Suprapubic skin (tissue), 4 donors: ENCODE measurements at regions not wholly inside any gene's neighbourhood (a gene's known extent, or its start where the extent isn't known, plus 50 kb on each side); places are given as distances from the start of the nearest gene placed in this dataset.

Source experiments
- DNase-seq, 2 donors: peaks; one replicate each; pipeline ENCODE4 v3.0.0-alpha.2; 2019; ENCODE audit warnings: low spot score in 2 of 2
- H3K27ac ChIP-seq: fragments of 200-600 bp; sonication (generic); one replicate; pipeline ENCODE4 v1.5.1; 2019
- H3K27me3 ChIP-seq: fragments of 200-600 bp; sonication (generic); one replicate; pipeline ENCODE4 v1.5.1; 2019
- H3K36me3 ChIP-seq: fragments of 200-600 bp; sonication (generic); one replicate; pipeline ENCODE4 v1.5.1; 2019
- H3K4me1 ChIP-seq: fragments of 200-600 bp; sonication (generic); one replicate; pipeline ENCODE4 v1.5.1; 2019
- H3K4me3 ChIP-seq: fragments of 200-600 bp; sonication (generic); one replicate; pipeline ENCODE4 v1.5.1; 2019; ENCODE audit warnings: mild to moderate bottlenecking
- H3K9me3 ChIP-seq: fragments of 200-600 bp; sonication (generic); one replicate; pipeline ENCODE4 v1.5.1; 2019
- EP300 ChIP-seq: sonication (generic); formaldehyde crosslinking; IDR thresholded peaks from one replicate; pipeline ENCODE4 v1.6.1; 2017; ENCODE audit warnings: antibody characterized with exemption
- POLR2A ChIP-seq, 2 donors: fragments of 450-650 bp; IDR thresholded peaks; one replicate each; pipeline ENCODE4 v1.6.1; 2017; ENCODE audit warnings: antibody characterized with exemption in 2 of 2, mild to moderate bottlenecking in 2 of 2, moderate library complexity in 2 of 2
- POLR2AphosphoS5 ChIP-seq, 3 donors: sonication (generic); formaldehyde crosslinking; IDR thresholded peaks; one replicate each; pipeline ENCODE4 v1.6.1; 2017; ENCODE audit warnings: antibody characterized with exemption in 3 of 3
- WGBS: methylation state at CpG from one replicate; pipeline ENCODE4 v1.1.5; 2018; 5-methylcytosine and 5-hydroxymethylcytosine counted together
- TF ChIP-seq, protein P1 (sequence below), 2 donors: fragments of 200-600 bp in 1 of 2; fragments of 450-650 bp in 1 of 2; sonication (generic) in 1 of 2; IDR thresholded peaks; one replicate each; pipeline ENCODE4 v1.5.1; 2016 to 2019; ENCODE audit warnings: antibody characterized with exemption in 2 of 2, mild to moderate bottlenecking in 1 of 2, moderate library complexity in 1 of 2

GRCh38 chr12:66903782-66904396, 225.0 kb upstream of the GRIP1 start:
- 5% methylated on average over 1 of the region's 1 CpG for WGBS
- TF ChIP-seq EP300 (no peak), POLR2A (IDR thresholded peaks at IDR 0.05) (no peak), POLR2AphosphoS5 (IDR thresholded peaks at IDR 0.05) (no peak)
- TF ChIP-seq, protein P1, sequence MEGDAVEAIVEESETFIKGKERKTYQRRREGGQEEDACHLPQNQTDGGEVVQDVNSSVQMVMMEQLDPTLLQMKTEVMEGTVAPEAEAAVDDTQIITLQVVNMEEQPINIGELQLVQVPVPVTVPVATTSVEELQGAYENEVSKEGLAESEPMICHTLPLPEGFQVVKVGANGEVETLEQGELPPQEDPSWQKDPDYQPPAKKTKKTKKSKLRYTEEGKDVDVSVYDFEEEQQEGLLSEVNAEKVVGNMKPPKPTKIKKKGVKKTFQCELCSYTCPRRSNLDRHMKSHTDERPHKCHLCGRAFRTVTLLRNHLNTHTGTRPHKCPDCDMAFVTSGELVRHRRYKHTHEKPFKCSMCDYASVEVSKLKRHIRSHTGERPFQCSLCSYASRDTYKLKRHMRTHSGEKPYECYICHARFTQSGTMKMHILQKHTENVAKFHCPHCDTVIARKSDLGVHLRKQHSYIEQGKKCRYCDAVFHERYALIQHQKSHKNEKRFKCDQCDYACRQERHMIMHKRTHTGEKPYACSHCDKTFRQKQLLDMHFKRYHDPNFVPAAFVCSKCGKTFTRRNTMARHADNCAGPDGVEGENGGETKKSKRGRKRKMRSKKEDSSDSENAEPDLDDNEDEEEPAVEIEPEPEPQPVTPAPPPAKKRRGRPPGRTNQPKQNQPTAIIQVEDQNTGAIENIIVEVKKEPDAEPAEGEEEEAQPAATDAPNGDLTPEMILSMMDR (IDR thresholded peaks at IDR 0.05): no peak
- Histone ChIP-seq H3K9me3 (no peaks in the 10 kb centered on the region), H3K27me3 (no peaks in the 10 kb centered on the region), H3K4me3 (no peak overlapping the region), H3K36me3 (no peaks in the 10 kb centered on the region), H3K27ac (no peak overlapping the region), H3K4me1 (peaks cover 4% of the 10 kb centered on the region)
- no peak for DNase-seq

GRCh38 chr12:66905201-66905600, 226.3 kb upstream of the GRIP1 start:
- H3K27ac ChIP-seq: no peak overlapping the region
- TF ChIP-seq POLR2AphosphoS5 (IDR thresholded peaks at IDR 0.05) (no peak), POLR2A (IDR thresholded peaks at IDR 0.05) (no peak), EP300 (no peak)
- TF ChIP-seq, protein P1 (IDR thresholded peaks at IDR 0.05): no peak
- H3K4me3 ChIP-seq: no peak overlapping the region
- H3K36me3 ChIP-seq: no peaks in the 10 kb centered on the region
- no peaks in the 10 kb centered on the region for H3K27me3 ChIP-seq
- no peaks in the 10 kb centered on the region for H3K9me3 ChIP-seq
- DNase-seq: no peak
- H3K4me1 ChIP-seq: no peaks in the 10 kb centered on the region

DNA sequence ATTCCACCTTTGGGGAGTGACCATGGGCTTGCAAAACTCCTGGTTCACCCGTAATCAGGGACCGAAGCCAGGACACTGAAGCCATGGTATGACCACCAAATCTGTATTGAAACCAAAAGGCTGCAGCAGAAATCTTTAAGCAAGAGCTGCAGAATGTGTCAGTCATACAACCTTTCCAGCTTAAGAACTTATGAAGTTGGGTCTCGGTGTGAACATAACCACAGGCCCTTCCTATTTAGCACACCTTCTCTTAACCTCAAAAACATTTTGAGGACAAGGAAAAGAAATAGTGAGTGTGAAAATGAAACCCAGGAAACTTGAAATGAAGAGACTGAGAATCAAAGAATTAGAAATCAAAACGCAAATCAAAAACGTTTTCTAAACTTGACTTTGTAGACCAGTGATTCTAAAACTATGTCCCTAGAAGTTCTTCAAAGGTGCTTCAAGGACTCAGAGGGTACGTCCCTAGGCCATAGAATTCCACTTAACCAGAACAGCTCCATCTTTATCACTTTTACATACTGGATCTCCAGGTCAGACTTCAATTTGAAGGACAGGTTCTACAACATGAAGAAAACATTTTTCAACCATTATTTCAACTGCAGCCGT, 231.6 kb upstream of the GRIP1 start:
- H3K27me3 ChIP-seq: no peaks in the 10 kb centered on the region
- TF ChIP-seq POLR2AphosphoS5 (IDR thresholded peaks at IDR 0.05) (no peak), POLR2A (IDR thresholded peaks at IDR 0.05) (no peak), EP300 (no peak)
- TF ChIP-seq, protein P1 (IDR thresholded peaks at IDR 0.05): no peak

GRCh38 chr12:66915306-66915904, 236.5 kb upstream of the GRIP1 start:
- WGBS: 64% methylated on average over 6 of the region's 6 CpGs
- H3K27me3 ChIP-seq: no peaks in the 10 kb centered on the region
- H3K9me3 ChIP-seq: no peaks in the 10 kb centered on the region
- H3K4me1 ChIP-seq: peaks cover 17% of the 10 kb centered on the region
- TF ChIP-seq POLR2AphosphoS5 (IDR thresholded peaks at IDR 0.05): no peak
- no peak for TF ChIP-seq POLR2A (IDR thresholded peaks at IDR 0.05)
- no peak for TF ChIP-seq EP300
- TF ChIP-seq, protein P1 (IDR thresholded peaks at IDR 0.05): no peak
- H3K36me3 ChIP-seq: no peaks in the 10 kb centered on the region
- H3K27ac ChIP-seq: peak overlapping the region; percentile 67
- no peak overlapping the region for H3K4me3 ChIP-seq
- DNase-seq: no peak

More for the DNA sequence above, 231.6 kb upstream of the GRIP1 start:
- WGBS: 93% methylated on average over 7 of the region's 7 CpGs
- Histone ChIP-seq H3K36me3 (no peaks in the 10 kb centered on the region), H3K27ac (no peak overlapping the region), H3K4me1 (peaks cover 2% of the 10 kb centered on the region), H3K4me3 (no peak overlapping the region), H3K9me3 (no peaks in the 10 kb centered on the region)
- no peak for DNase-seq

DNA sequence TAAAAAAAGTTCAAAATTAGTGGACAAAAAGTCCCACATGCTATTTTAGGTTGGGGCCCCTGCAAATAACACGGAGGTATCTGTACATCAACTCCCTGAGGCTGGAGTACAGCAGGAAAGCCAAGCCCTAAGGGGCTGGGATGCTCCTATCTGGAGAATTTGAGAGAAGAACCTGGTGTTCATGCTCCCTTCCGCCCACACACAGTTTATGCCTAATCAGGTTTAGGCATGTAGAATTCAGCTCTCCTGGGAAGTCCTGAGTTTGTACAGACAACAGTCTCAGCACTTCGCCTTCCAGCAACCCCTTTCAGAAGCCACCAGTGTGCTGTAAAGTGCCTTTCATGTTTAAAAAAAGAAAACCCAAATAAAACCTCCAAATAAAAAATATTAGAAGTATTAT, 237.3 kb upstream of the GRIP1 start:
- 55% methylated on average over 3 of the region's 3 CpGs for WGBS
- peak overlapping the region; percentile 67 for H3K27ac ChIP-seq

More for the DNA sequence above, 237.3 kb upstream of the GRIP1 start:
- peaks cover 22% of the 10 kb centered on the region for H3K4me1 ChIP-seq
- no peaks in the 10 kb centered on the region for H3K36me3 ChIP-seq
- DNase-seq: no peak
- H3K27me3 ChIP-seq: no peaks in the 10 kb centered on the region
- H3K4me3 ChIP-seq: no peak overlapping the region
- TF ChIP-seq, protein P1 (IDR thresholded peaks at IDR 0.05): no peak
- TF ChIP-seq EP300 (no peak), POLR2AphosphoS5 (IDR thresholded peaks at IDR 0.05) (no peak), POLR2A (IDR thresholded peaks at IDR 0.05) (no peak)
- no peaks in the 10 kb centered on the region for H3K9me3 ChIP-seq
